Astrocyte (in vitro differentiated cells and primary cell): ENCODE measurements at regions not wholly inside any gene's neighbourhood (a gene's known extent, or its start where the extent isn't known, plus 50 kb on each side); places are given as distances from the start of the nearest gene placed in this dataset.

Experiments used
- CTCF ChIP-seq: IDR thresholded peaks from 2 replicates; pipeline ENCODE4 v1.5.1; 2011; ENCODE audit warnings: low read depth, mild to moderate bottlenecking, inconsistent platforms, low read length, moderate library complexity; ENCODE audit not compliant: insufficient read depth
- EZH2 ChIP-seq: IDR thresholded peaks from 2 replicates; pipeline ENCODE4 v1.6.1; 2012; ENCODE audit warnings: mild to moderate bottlenecking, low read length, inconsistent platforms; ENCODE audit not compliant: insufficient read depth

DNA sequence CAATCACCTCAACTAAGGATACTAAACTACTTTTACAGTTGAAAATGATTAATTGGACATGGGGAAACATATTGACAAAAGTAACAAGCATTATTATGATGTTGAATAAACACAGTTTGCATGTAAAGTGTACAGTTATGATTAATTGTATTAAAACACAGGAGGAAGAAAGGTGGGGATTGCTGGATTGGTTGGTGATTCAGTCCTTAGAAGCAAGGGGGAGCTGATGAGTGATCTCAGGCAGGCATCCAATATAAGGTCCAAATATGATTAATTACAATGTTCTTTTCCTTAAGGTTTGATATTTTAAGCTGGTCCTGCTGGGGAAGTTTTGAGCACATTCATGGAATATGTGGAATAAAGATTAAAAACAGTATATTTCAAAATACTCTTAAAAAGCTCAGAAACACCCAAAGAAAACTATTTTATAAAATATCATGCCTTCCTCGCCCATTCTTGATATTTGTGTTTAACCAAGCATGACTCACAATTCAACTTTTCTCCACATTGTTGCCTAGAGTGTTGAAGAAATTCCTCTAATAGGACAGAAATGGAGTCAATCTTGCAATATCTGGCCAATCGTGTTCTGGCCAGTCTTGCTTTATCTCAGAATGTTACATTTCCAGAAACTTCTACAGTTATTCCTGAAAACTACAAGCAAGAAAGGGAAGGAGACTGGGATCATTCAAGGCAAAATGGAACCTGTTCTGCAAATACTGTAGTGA lies 268.2 kb downstream of the RPIA start:
- no peak for TF ChIP-seq CTCF
- no peak for TF ChIP-seq EZH2
